Right lobe of liver (tissue), 6 donors: ENCODE measurements at regions not wholly inside any gene's neighbourhood (a gene's known extent, or its start where the extent isn't known, plus 50 kb on each side); places are given as distances from the start of the nearest gene placed in this dataset.
A peak's percentile ranks its signal among the peaks of the same experiment; 100 is the strongest.

Source experiments
- ATAC-seq, 4 donors: fragments of 200-7000 bp; cut with Tn5 transposase; one replicate each; pipeline ENCODE4 v1.9.1; 2020; ENCODE audit warnings: mild to moderate bottlenecking in 4 of 4, moderate library complexity in 4 of 4
- DNase-seq, 3 donors: peaks; one replicate each; pipeline ENCODE4 v3.0.0-alpha.2; 2020
- H3K27ac ChIP-seq, 3 donors: fragments of 200-600 bp; one replicate each; pipeline ENCODE4 v1.8.0; 2022
- H3K27me3 ChIP-seq, 2 donors: fragments of 200-600 bp; one replicate each; pipeline ENCODE4 v1.8.0; 2022
- H3K36me3 ChIP-seq, 4 donors: fragments of 200-600 bp; sonication (generic) in 1 of 4; one replicate each; pipeline versions ENCODE4 v1.5.1 to v1.8.0; 2017 to 2022; ENCODE audit warnings: control low read depth in 1 of 4
- H3K4me1 ChIP-seq, 4 donors: fragments of 200-600 bp; sonication (generic) in 1 of 4; one replicate each; pipeline versions ENCODE4 v1.5.1 to v1.8.0; 2017 to 2022; ENCODE audit warnings: control low read depth in 1 of 4
- H3K4me3 ChIP-seq, 3 donors: fragments of 200-600 bp; one replicate each; pipeline ENCODE4 v1.8.0; 2022
- H3K9me3 ChIP-seq, 4 donors: fragments of 200-600 bp; sonication (generic) in 1 of 4; one replicate each; pipeline versions ENCODE4 v1.5.1 to v1.8.0; 2017 to 2022; ENCODE audit warnings: control low read depth in 1 of 4
- CTCF ChIP-seq, 4 donors: fragments of 200-600 bp in 3 of 4; fragments of 450-650 bp in 1 of 4; IDR thresholded peaks; one replicate each; pipeline versions ENCODE4 v1.5.1 to v1.8.0; 2016 to 2022; ENCODE audit warnings: antibody characterized with exemption in 4 of 4, mild to moderate bottlenecking in 2 of 4
- POLR2A ChIP-seq: fragments of 450-650 bp; IDR thresholded peaks from one replicate; pipeline ENCODE4 v1.6.1; 2017; ENCODE audit warnings: antibody characterized with exemption, mild to moderate bottlenecking
- WGBS: methylation state at CpG from one replicate; pipeline ENCODE4 v1.1.6; 2018; ENCODE audit warnings: low coverage, low lambda C conversion rate; ENCODE audit not compliant: insufficient coverage; ENCODE audit errors: missing lambda C conversion rate; 5-methylcytosine and 5-hydroxymethylcytosine counted together
- intact Hi-C, 2 donors: fragments of 100-400 bp; cut with DNase I; formaldehyde crosslinking; loops; one replicate each; pipeline versions ENCODE4 v1.11.2 to v1.14.1; 2022
- donor health status: DM: no; HTN: yes; CAD: no.
- donor health status: DM: no; HTN: no; CAD: no.
- donor health status: DM: no; HTN: no; CAD: no.
- donor health status: DM: no; HTN: yes; CAD: no.
- donor health status: DM: no; HTN: yes; CAD: no.

- Histone ChIP-seq H3K27ac (no peak overlapping the region), H3K9me3 (no peaks in the 10 kb centered on the region), H3K4me3 (no peak overlapping the region), H3K27me3 (no peaks in the 10 kb centered on the region), H3K4me1 (no peaks in the 10 kb centered on the region), H3K36me3 (no peaks in the 10 kb centered on the region)
- TF ChIP-seq POLR2A = no peak
- TF ChIP-seq CTCF (IDR thresholded peaks at IDR 0.05) = no peak
- peak in 1 of 3 donors; percentile 3 for DNase-seq
- intact Hi-C loops = no loop called here
- WGBS = 90% methylated on average over 2 of the region's 3 CpGs
- ATAC-seq = no peak
Observed at GRCh38 chr16:66300037-66300436, 66.5 kb upstream of the CDH5 start.

GRCh38 chr16:66299349-66299748 lies 67.1 kb upstream of the CDH5 start:
- Histone ChIP-seq H3K4me1 (no peaks in the 10 kb centered on the region), H3K4me3 (no peak overlapping the region), H3K36me3 (no peaks in the 10 kb centered on the region), H3K27ac (no peak overlapping the region), H3K9me3 (no peaks in the 10 kb centered on the region), H3K27me3 (no peaks in the 10 kb centered on the region)
- 22% methylated on average over 1 of the region's 1 CpG for WGBS
- DNase-seq = no peak
- no peak for TF ChIP-seq POLR2A
- no peak for TF ChIP-seq CTCF (IDR thresholded peaks at IDR 0.05)
- intact Hi-C loops = no loop called here
- no peak for ATAC-seq

- Histone ChIP-seq H3K4me3 (no peak overlapping the region), H3K27ac (no peak overlapping the region), H3K4me1 (no peaks in the 10 kb centered on the region), H3K9me3 (no peaks in the 10 kb centered on the region), H3K36me3 (no peaks in the 10 kb centered on the region), H3K27me3 (no peaks in the 10 kb centered on the region)
- WGBS = 58% methylated on average over 2 of the region's 2 CpGs
- TF ChIP-seq POLR2A = no peak
- no peak for TF ChIP-seq CTCF (IDR thresholded peaks at IDR 0.05)
- DNase-seq (peak in 1 of 3 donors; percentile 6), ATAC-seq (no peak)
- intact Hi-C loops = no loop called here
Observed at GRCh38 chr16:66298571-66299120, 67.8 kb upstream of the CDH5 start.

- H3K27me3 ChIP-seq = no peaks in the 10 kb centered on the region
- intact Hi-C loops = no loop called here
- no peaks in the 10 kb centered on the region for H3K4me1 ChIP-seq
- DNase-seq (peak in 1 of 3 donors; percentile 19), ATAC-seq (no peak)
- H3K9me3 ChIP-seq = no peaks in the 10 kb centered on the region
- WGBS = 17% methylated on average over 1 of the region's 2 CpGs
- H3K36me3 ChIP-seq = no peaks in the 10 kb centered on the region
- TF ChIP-seq POLR2A = no peak
- TF ChIP-seq CTCF (IDR thresholded peaks at IDR 0.05) = no peak
- H3K4me3 ChIP-seq = no peak overlapping the region
- H3K27ac ChIP-seq = no peak overlapping the region
Observed at GRCh38 chr16:66298006-66298405, 68.5 kb upstream of the CDH5 start.

GRCh38 chr16:66296591-66296990 lies 69.9 kb upstream of the CDH5 start:
- ATAC-seq (no peak), DNase-seq (no peak)
- WGBS = 59% methylated on average over 4 of the region's 5 CpGs
- no peaks in the 10 kb centered on the region for H3K36me3 ChIP-seq
- TF ChIP-seq CTCF (IDR thresholded peaks at IDR 0.05) (no peak), POLR2A (no peak)
- no peaks in the 10 kb centered on the region for H3K27me3 ChIP-seq
- no peak overlapping the region for H3K4me3 ChIP-seq
- no peaks in the 10 kb centered on the region for H3K9me3 ChIP-seq
- no peak overlapping the region for H3K27ac ChIP-seq
- no peaks in the 10 kb centered on the region for H3K4me1 ChIP-seq
- intact Hi-C loops = no loop called here
